ENCODE measurements at regions not wholly inside any gene's neighbourhood (a gene's known extent, or its start where the extent isn't known, plus 50 kb on each side); places are given as distances from the start of the nearest gene placed in this dataset.

- no peak for DNase-seq (ENCODE audit: extremely low spot score in 2 of 2)
- TF ChIP-seq CTCF (IDR thresholded peaks at IDR 0.05) (no peak), POLR2A (IDR thresholded peaks at IDR 0.05) (no peak), POLR2AphosphoS5 (IDR thresholded peaks at IDR 0.05; ENCODE audit: insufficient read depth in 1 of 2, low read depth in 1 of 2) (no peak)
- Histone ChIP-seq H3K27me3 (no peaks in the 10 kb centered on the region), H3K27ac (no peak overlapping the region), H3K4me3 (no peak overlapping the region), H3K4me1 (no peaks in the 10 kb centered on the region), H3K36me3 (no peaks in the 10 kb centered on the region), H3K9me3 (no peaks in the 10 kb centered on the region)
- intact Hi-C loops (cut with DNase I) = no loop called here
These were observed 72.9 kb downstream of the ZNF622 start for GRCh38 chr5:16392718-16393117.

- Histone ChIP-seq H3K27ac (no peak overlapping the region), H3K36me3 (no peaks in the 10 kb centered on the region), H3K4me3 (no peak overlapping the region), H3K4me1 (no peaks in the 10 kb centered on the region), H3K27me3 (no peaks in the 10 kb centered on the region), H3K9me3 (no peaks in the 10 kb centered on the region)
- intact Hi-C loops (cut with DNase I) = no loop called here
- DNase-seq (ENCODE audit: extremely low spot score in 2 of 2) = no peak
- TF ChIP-seq POLR2A (IDR thresholded peaks at IDR 0.05) = no peak
- no peak for TF ChIP-seq POLR2AphosphoS5 (IDR thresholded peaks at IDR 0.05; ENCODE audit: insufficient read depth in 1 of 2, low read depth in 1 of 2)
- TF ChIP-seq CTCF (IDR thresholded peaks at IDR 0.05) = no peak
These were observed 73.5 kb downstream of the ZNF622 start for GRCh38 chr5:16391858-16392649.

- no peak for DNase-seq (ENCODE audit: extremely low spot score in 2 of 2)
- TF ChIP-seq CTCF (IDR thresholded peaks at IDR 0.05) = no peak
- Histone ChIP-seq H3K36me3 (no peaks in the 10 kb centered on the region), H3K4me1 (no peaks in the 10 kb centered on the region), H3K4me3 (no peak overlapping the region), H3K27me3 (no peaks in the 10 kb centered on the region), H3K27ac (no peak overlapping the region), H3K9me3 (no peaks in the 10 kb centered on the region)
- intact Hi-C loops (cut with DNase I) = no loop called here
These were observed 74.8 kb downstream of the ZNF622 start for GRCh38 chr5:16390825-16391224.

- H3K4me1 ChIP-seq = no peaks in the 10 kb centered on the region
- H3K27me3 ChIP-seq = no peaks in the 10 kb centered on the region
- no peak for DNase-seq (ENCODE audit: extremely low spot score in 2 of 2)
- intact Hi-C loops (cut with DNase I) = loop anchor here (10.0 kb wide), 1 partner anchor 1829 kb away; no protein-coding TSS in a partner anchor
- no peak overlapping the region for H3K4me3 ChIP-seq
- no peaks in the 10 kb centered on the region for H3K36me3 ChIP-seq
- no peaks in the 10 kb centered on the region for H3K9me3 ChIP-seq
- no peak overlapping the region for H3K27ac ChIP-seq
- TF ChIP-seq CTCF (IDR thresholded peaks at IDR 0.05) (no peak), POLR2AphosphoS5 (IDR thresholded peaks at IDR 0.05; ENCODE audit: insufficient read depth in 1 of 2, low read depth in 1 of 2) (no peak), POLR2A (IDR thresholded peaks at IDR 0.05) (no peak)
These were observed 80.0 kb downstream of the ZNF622 start for GRCh38 chr5:16385516-16386090.

- H3K36me3 ChIP-seq = no peaks in the 10 kb centered on the region
- no peaks in the 10 kb centered on the region for H3K4me1 ChIP-seq
- DNase-seq (ENCODE audit: extremely low spot score in 2 of 2) = no peak
- H3K27me3 ChIP-seq = no peaks in the 10 kb centered on the region
- no peak overlapping the region for H3K4me3 ChIP-seq
- no peaks in the 10 kb centered on the region for H3K9me3 ChIP-seq
- intact Hi-C loops (cut with DNase I) = loop anchor here (10.0 kb wide), 1 partner anchor 1830 kb away; no protein-coding TSS in a partner anchor
- H3K27ac ChIP-seq = no peak overlapping the region
- no peak for TF ChIP-seq POLR2A (IDR thresholded peaks at IDR 0.05)
- no peak for TF ChIP-seq CTCF (IDR thresholded peaks at IDR 0.05)
- TF ChIP-seq POLR2AphosphoS5 (IDR thresholded peaks at IDR 0.05; ENCODE audit: insufficient read depth in 1 of 2, low read depth in 1 of 2) = no peak
These were observed 80.8 kb downstream of the ZNF622 start for GRCh38 chr5:16384804-16385203.

All from vagina (tissue), 2 donors.